ENCODE measurements at regions not wholly inside any gene's neighbourhood (a gene's known extent, or its start where the extent isn't known, plus 50 kb on each side); places are given as distances from the start of the nearest gene placed in this dataset.
"Not testable (repeated sequence)": the region's sequence is repeated elsewhere in the genome, so short reads cannot be mapped to it uniquely, and the experiment has no call there.

DNA sequence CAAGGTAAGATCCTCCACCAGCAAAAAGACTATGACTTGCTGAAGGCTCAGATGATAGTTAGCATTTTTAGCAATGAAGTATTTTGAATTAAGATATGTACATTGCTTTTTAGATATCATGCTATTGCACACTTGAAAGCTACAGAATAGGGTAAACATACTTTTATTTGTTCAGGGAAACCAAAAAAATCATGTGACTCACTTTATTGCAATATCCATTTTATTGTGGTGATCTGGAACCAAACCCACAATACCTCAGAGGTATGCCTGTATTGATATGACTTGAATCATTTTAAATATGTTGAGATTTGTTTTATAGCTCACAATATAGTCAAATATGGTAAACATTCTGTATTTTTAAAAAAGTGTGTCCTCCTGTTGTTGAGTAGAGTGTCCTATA, 96.1 kb downstream of the DIO3 start:
- no peak overlapping the region for H3K4me3 ChIP-seq
- no peaks in the 10 kb centered on the region for H3K9me3 ChIP-seq (replicated peaks in 1 of 11)
- no peak overlapping the region for H3K27ac ChIP-seq
- H3K4me2 ChIP-seq, result no peak overlapping the region
- no peak overlapping the region for H3K9ac ChIP-seq
- no peak for TF ChIP-seq Cebpa-rat (IDR thresholded peaks at IDR 0.05)
- H3K36me3 ChIP-seq, result no peaks in the 10 kb centered on the region
- no peaks in the 10 kb centered on the region for H3K27me3 ChIP-seq
- H3K4me1 ChIP-seq, result no peaks in the 10 kb centered on the region
- no peaks in the 10 kb centered on the region for H4K20me1 ChIP-seq

DNA sequence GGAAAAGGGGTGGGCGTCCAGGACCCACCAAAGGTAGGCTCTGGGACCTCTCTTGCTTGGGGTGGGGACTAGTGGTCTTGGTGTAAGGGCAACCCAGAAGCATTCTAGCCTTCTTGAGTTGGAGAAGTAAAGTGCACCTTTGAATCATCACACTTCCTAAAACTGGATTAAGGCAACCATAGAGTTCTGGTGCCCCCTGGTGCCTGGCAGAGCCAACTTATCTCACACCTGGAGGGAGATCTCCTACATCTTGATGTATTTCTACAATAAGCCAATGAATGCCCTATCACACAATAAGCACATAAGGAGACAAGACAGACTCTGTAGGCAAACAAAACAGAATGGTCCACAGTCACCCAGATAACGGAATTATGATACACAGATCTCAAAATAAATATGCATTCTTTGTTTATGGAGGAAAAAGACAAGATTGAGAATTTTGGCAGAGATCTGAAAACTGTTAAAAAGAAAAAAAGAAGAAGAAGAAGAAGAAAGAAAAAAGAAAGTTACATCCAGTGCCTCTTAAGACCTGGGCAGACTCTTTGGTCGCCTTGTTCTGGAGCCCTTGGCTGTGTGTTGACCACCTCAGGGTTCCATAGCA, 95.9 kb upstream of the PPP2R5C start:
- Histone ChIP-seq H3K9ac (no peak overlapping the region), H4K20me1 (no peaks in the 10 kb centered on the region), H3K4me1 (no peaks in the 10 kb centered on the region), H3K9me3 (replicated peaks in 1 of 11) (peaks cover 18 to 26% (median 21%) of the 10 kb centered on the region in 11 experiments), H3K36me3 (no peaks in the 10 kb centered on the region), H3K27ac (no peak overlapping the region), H3K27me3 (no peaks in the 10 kb centered on the region), H3K4me3 (no peak overlapping the region), H3K4me2 (no peak overlapping the region)
- no peak for TF ChIP-seq Cebpa-rat (IDR thresholded peaks at IDR 0.05)

DNA sequence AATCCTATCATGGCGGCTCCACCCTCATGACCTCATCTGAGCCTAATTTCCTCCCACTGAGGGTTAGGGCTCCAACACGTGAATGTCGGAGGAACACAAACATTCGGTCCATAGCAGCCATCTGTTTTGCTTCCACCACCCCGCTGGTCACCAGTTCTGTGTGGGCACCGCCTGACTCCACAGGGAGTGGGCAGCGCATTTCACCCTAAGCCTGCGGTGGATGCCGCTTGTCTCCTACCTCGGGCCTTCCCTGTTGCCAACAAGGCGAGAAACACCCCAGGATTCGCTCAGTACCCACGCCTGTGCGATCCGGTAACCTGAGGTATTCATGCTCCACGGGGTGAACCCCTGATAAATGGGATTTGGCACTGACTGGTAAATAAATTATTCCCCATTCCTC, 95.2 kb upstream of the PPP2R5C start:
- no peak overlapping the region for H3K27ac ChIP-seq
- no peaks in the 10 kb centered on the region for H3K36me3 ChIP-seq
- no peaks in the 10 kb centered on the region for H3K27me3 ChIP-seq
- H3K9me3 ChIP-seq (replicated peaks in 1 of 11), result peaks cover 24 to 32% (median 27%) of the 10 kb centered on the region in 11 experiments
- H3K4me2 ChIP-seq, result no peak overlapping the region
- no peak overlapping the region for H3K4me3 ChIP-seq
- no peak overlapping the region for H3K9ac ChIP-seq
- H3K4me1 ChIP-seq, result no peaks in the 10 kb centered on the region
- no peak for TF ChIP-seq Cebpa-rat (IDR thresholded peaks at IDR 0.05)
- no peaks in the 10 kb centered on the region for H4K20me1 ChIP-seq

DNA sequence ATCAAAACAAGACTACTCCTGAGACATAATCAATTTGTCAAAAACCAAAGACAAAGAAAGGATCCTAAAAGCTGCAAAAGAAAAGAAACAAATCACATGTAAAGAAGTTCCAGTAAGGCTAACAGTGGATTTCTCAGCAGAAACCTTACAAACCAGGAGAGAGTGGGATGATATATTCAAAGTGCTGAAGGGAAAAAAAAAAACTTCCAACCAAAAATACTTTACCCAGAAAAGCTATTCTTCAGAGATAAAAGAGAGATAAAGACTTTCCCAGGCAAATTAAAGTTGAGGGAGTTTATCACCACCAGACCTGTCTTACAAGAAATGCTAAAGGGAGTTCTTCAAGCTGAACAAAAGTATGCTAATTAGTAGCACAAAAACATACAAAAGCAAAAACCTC, 91.9 kb upstream of the PPP2R5C start:
- H3K36me3 ChIP-seq, result no peaks in the 10 kb centered on the region
- H3K4me2 ChIP-seq, result no peak overlapping the region
- no peak overlapping the region for H3K27ac ChIP-seq
- H3K9me3 ChIP-seq (replicated peaks in 1 of 11), result peaks cover 24 to 41% (median 33%) of the 10 kb centered on the region in 11 experiments
- no peaks in the 10 kb centered on the region for H4K20me1 ChIP-seq
- no peak for TF ChIP-seq Cebpa-rat (IDR thresholded peaks at IDR 0.05)
- no peaks in the 10 kb centered on the region for H3K4me1 ChIP-seq
- no peak overlapping the region for H3K4me3 ChIP-seq
- no peak overlapping the region for H3K9ac ChIP-seq
- H3K27me3 ChIP-seq, result no peaks in the 10 kb centered on the region

DNA sequence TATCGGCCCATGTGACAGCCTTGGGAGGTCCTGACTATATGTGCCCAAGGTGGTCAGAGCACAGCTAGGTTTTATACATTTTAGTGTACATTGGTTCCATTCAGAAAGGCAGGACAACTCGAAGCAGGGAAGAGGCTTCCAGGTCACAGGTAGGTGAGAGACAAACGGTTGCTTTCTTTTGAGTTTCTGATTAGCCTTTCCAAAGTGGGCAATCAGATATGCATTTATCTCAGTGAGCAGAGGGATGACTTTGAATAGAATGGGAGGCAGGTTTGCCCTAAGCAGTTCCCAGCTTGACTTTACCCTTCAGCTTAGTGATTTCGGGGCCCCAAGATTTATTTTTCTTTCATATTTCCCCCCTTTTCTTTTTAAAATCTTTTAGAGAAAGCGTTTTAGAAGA, 87.6 kb upstream of the PPP2R5C start:
- no peaks in the 10 kb centered on the region for H3K27me3 ChIP-seq
- H3K9me3 ChIP-seq (replicated peaks in 1 of 11), result peaks cover 20 to 36% (median 33%) of the 10 kb centered on the region in 11 experiments; a peak in 21 of 22 replicates
- no peak overlapping the region for H3K27ac ChIP-seq
- no peak overlapping the region for H3K4me3 ChIP-seq
- H3K36me3 ChIP-seq, result no peaks in the 10 kb centered on the region
- no peak overlapping the region for H3K9ac ChIP-seq
- H4K20me1 ChIP-seq, result no peaks in the 10 kb centered on the region
- no peak overlapping the region for H3K4me2 ChIP-seq
- no peak for TF ChIP-seq Cebpa-rat (IDR thresholded peaks at IDR 0.05)
- H3K4me1 ChIP-seq, result no peaks in the 10 kb centered on the region

DNA sequence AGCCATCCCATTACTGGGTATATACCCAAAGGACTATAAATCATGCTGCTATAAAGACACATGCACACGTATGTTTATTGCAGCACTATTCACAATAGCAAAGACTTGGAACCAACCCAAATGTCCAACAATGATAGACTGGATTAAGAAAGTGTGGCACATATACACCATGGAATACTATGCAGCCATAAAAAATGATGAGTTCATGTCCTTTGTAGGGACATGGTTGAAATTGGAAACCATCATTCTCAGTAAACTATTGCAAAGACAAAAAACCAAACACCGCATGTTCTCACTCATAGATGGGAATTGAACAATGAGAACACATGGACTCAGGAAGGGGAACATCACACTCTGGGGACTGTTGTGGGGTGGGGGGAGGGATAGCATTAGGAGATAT, 85.7 kb upstream of the PPP2R5C start:
- H3K36me3 ChIP-seq, H3K27me3 ChIP-seq, H3K4me3 ChIP-seq, H3K4me2 ChIP-seq, H3K4me1 ChIP-seq, H3K9ac ChIP-seq, H3K27ac ChIP-seq, H4K20me1 ChIP-seq: not testable (repeated sequence)
- H3K9me3 ChIP-seq (replicated peaks in 1 of 11), result peaks cover 2 to 17% (median 14%) of the 10 kb centered on the region in 11 experiments; a peak in 17 of 22 replicates

DNA sequence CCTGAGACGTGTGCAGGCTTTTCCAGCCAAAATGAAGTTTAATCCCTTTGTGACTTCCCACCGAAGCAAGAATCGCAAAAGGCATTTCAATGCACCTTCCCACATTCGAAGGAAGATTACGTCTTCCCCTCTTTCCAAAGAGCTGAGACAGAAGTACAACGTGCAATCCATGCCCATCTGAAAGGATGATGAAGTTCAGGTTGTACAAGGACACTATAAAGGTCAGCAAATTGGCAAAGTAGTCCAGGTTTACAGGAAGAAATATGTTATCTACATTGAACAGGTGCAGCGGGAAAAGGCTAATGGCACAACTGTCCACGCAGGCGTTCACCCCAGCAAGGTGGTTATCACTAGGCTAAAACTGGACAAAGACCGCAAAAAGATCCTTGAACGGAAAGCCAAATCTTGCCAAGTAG, 83.6 kb upstream of the PPP2R5C start:
- H3K9me3 ChIP-seq (replicated peaks in 1 of 11), result peaks cover 0 to 11% (median 4%) of the 10 kb centered on the region in 11 experiments; a peak in 6 of 22 replicates
- H3K4me2 ChIP-seq, H3K27ac ChIP-seq, H3K9ac ChIP-seq, H3K4me1 ChIP-seq, H3K36me3 ChIP-seq, H3K4me3 ChIP-seq, H4K20me1 ChIP-seq, H3K27me3 ChIP-seq: not testable (repeated sequence)

DNA sequence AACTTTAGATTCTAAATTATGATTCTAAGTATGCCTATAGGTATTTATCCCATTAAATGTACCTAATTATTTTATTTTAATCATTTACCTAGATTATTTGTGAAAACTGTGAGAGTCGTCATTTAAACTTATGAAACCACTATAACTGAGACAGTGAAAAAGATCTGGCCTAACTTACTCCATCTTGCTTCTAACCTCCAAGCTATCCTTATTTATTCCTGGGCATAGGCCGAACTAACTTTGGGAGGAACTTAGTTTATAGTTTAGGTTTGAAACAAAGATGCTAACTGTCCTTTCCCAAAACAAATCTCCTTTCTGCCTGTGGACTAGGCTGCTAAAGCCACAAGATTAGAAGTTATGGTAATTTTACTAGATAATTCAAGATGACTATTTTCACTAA, 79.7 kb upstream of the PPP2R5C start:
- Histone ChIP-seq H3K4me3 (no peak overlapping the region), H3K4me2 (no peak overlapping the region), H3K4me1 (0 out of 20 replicates have a peak, but pooled peaks cover 0 to 3% (median 0%) of the 10 kb centered on the region in 10 experiments), H3K36me3 (no peaks in the 10 kb centered on the region), H3K9ac (no peak overlapping the region), H4K20me1 (no peaks in the 10 kb centered on the region), H3K9me3 (replicated peaks in 1 of 11) (peaks cover 0 to 7% (median 0%) of the 10 kb centered on the region in 11 experiments; a peak in 3 of 22 replicates), H3K27ac (no peak overlapping the region), H3K27me3 (no peaks in the 10 kb centered on the region)
- no peak for TF ChIP-seq Cebpa-rat (IDR thresholded peaks at IDR 0.05)

DNA sequence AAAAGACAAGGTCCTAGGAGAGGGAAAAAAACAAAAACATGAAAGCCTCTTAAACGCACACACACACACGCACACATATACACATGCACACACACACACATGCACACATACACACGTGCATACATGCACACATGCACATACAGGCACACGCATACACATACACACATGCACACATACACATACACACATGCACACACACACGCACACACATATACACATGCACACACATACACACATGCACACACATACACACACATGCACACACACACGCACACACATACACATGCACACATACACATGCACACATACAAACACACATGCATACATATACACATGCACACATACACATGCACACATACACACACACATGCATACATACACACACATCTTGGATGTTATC, 78.1 kb upstream of the PPP2R5C start:
- Histone ChIP-seq H3K27ac (no peak overlapping the region), H3K36me3 (no peaks in the 10 kb centered on the region), H3K9me3 (replicated peaks in 1 of 11) (no peaks in the 10 kb centered on the region), H4K20me1 (no peaks in the 10 kb centered on the region), H3K27me3 (no peaks in the 10 kb centered on the region), H3K9ac (no peak overlapping the region), H3K4me1 (0 out of 20 replicates have a peak, but pooled peaks cover 0 to 3% (median 0%) of the 10 kb centered on the region in 10 experiments), H3K4me2 (no peak overlapping the region), H3K4me3 (no peak overlapping the region)
- no peak for TF ChIP-seq Cebpa-rat (IDR thresholded peaks at IDR 0.05)

DNA sequence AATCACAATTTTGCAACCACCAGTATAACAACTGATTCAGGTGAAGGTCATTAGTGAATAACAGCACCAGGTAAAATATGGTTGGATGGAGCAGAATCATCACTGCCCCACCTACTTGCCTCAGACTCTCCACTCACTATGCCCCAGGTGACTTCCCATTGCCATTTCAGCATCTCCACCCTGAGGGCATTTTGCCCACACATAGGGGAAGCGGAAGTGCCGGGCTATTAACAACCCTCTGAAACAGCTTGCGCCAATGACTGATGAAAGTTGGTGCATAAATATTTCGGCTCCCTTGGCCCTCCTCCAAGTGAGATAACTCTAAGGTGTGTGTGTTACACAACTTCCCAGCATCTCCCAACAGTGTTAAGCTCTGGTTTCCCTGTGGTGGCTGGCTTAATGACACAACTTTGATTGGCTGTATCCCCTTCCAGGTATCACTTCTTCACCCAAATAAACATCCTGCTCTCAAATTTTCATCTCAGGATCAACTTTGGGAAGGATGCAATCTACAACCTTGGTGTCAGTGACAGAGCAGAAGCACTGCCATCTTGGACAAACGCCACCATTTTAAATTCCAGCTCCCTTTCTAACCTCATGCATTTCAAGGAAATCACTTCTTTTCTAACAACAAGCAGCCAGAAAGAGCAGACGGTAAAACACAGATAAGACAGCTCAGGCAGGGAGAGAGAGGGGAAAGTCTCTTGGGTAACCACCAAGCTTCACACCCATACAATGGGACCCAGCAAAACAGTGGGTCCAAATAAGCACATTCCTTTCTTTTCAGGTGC, 73.6 kb upstream of the PPP2R5C start:
- H3K4me2 ChIP-seq, result no peak overlapping the region
- peaks cover 0 to 22% (median 14%) of the 10 kb centered on the region in 11 experiments; a peak in 20 of 22 replicates for H3K9me3 ChIP-seq (replicated peaks in 1 of 11)
- no peak overlapping the region for H3K27ac ChIP-seq
- H3K9ac ChIP-seq, result no peak overlapping the region
- H3K27me3 ChIP-seq, result no peaks in the 10 kb centered on the region
- no peaks in the 10 kb centered on the region for H3K36me3 ChIP-seq
- TF ChIP-seq Cebpa-rat (IDR thresholded peaks at IDR 0.05), result no peak
- no peak overlapping the region for H3K4me3 ChIP-seq
- no peaks in the 10 kb centered on the region for H4K20me1 ChIP-seq
- H3K4me1 ChIP-seq, result peaks cover 0 to 5% (median 0%) of the 10 kb centered on the region in 10 experiments; a peak in 1 of 20 replicates
